ENCODE measurements at regions not wholly inside any gene's neighbourhood (a gene's known extent, or its start where the extent isn't known, plus 50 kb on each side); places are given as distances from the start of the nearest gene placed in this dataset.

GRCh38 chr3:187945374-187945773 lies 200.1 kb upstream of the BCL6 start:
- no peak for TF ChIP-seq EZH2 (IDR thresholded peaks at IDR 0.05; ENCODE audit: borderline replicate concordance, low read depth, low read length, severe bottlenecking)
- no peak for TF ChIP-seq JUN (IDR thresholded peaks at IDR 0.05; ENCODE audit: borderline replicate concordance, insufficient read depth, insufficient read length, low read depth)
- TF ChIP-seq POLR2AphosphoS5 (IDR thresholded peaks at IDR 0.05; ENCODE audit: insufficient read depth, low read depth, low read length) = no peak
- no peak for TF ChIP-seq CTCF (IDR thresholded peaks at IDR 0.05; ENCODE audit: extremely low read depth in 1 of 2, insufficient read depth in 1 of 2, low read depth in 1 of 2, low read length in 2 of 2)
- no peak for TF ChIP-seq MAX (IDR thresholded peaks at IDR 0.05; ENCODE audit: insufficient read depth, insufficient read length)
- TF ChIP-seq FOS (IDR thresholded peaks at IDR 0.05; ENCODE audit: borderline replicate concordance, insufficient read depth, low read length) = no peak
- TF ChIP-seq GATA2 (IDR thresholded peaks at IDR 0.05; ENCODE audit: insufficient read depth, insufficient read length, low read depth, low read length) = no peak
- TF ChIP-seq POLR2A (IDR thresholded peaks at IDR 0.05; ENCODE audit: low read depth, low read length) = no peak
- no peak for TF ChIP-seq MYC (IDR thresholded peaks at IDR 0.05; ENCODE audit: low read depth, low read length)
- intact Hi-C loops (cut with micrococcal nuclease) = no loop called here
- Histone ChIP-seq H3K4me2 (ENCODE audit: insufficient read depth, low read length) (no peak overlapping the region), H3K79me2 (ENCODE audit: control insufficient read depth, insufficient read depth, low read length) (no peaks in the 10 kb centered on the region), H3K9me3 (replicated peaks; ENCODE audit: control insufficient read depth, insufficient read depth, low read length) (no peaks in the 10 kb centered on the region), H3K27me3 (ENCODE audit: control insufficient read depth in 2 of 2, insufficient read depth in 2 of 2, low read length in 2 of 2) (peaks cover 12 to 15% of the 10 kb centered on the region in 2 experiments), H3K9ac (replicated peaks; ENCODE audit: extremely low read depth, insufficient read depth, low read length) (no peak overlapping the region), H3K36me3 (ENCODE audit: control insufficient read depth in 2 of 2, extremely low read depth in 1 of 2, insufficient read depth in 2 of 2, low read length in 2 of 2) (no peaks in the 10 kb centered on the region), H3K9me1 (replicated peaks; ENCODE audit: control insufficient read depth, extremely low read depth, insufficient read depth, low read length) (no peaks in the 10 kb centered on the region), H3K27ac (ENCODE audit: insufficient read depth, low read depth, low read length) (no peak overlapping the region), H2AFZ (ENCODE audit: low read depth, low read length) (no peak overlapping the region), H4K20me1 (replicated peaks; ENCODE audit: control insufficient read depth, extremely low read depth, insufficient read depth, low read length) (no peaks in the 10 kb centered on the region), H3K4me3 (replicated peaks in 1 of 3; ENCODE audit: insufficient read depth in 1 of 3, low read depth in 1 of 3, low read length in 3 of 3) (no peak overlapping the region), H3K4me1 (ENCODE audit: control insufficient read depth, extremely low read depth, insufficient read depth, low read length) (no peaks in the 10 kb centered on the region)
- dilution Hi-C loops (cut with MboI; ENCODE audit: extremely low pct_ligation_motif_present, low sequenced_read_pairs) = no loop called here
- no TSS peak for BruUV-seq (replicated peaks)
- ChIA-PET POLR2A (no interaction called here), CTCF (interaction anchor here (0.8 kb wide), 2 partner anchors 14 to 108 kb away, joined by 3 read pairs; no protein-coding TSS in a partner anchor)
- DNase-seq (ENCODE audit: low read depth, low spot score) = no peak
- no peak for FAIRE-seq
